ENCODE measurements at regions not wholly inside any gene's neighbourhood (a gene's known extent, or its start where the extent isn't known, plus 50 kb on each side); places are given as distances from the start of the nearest gene placed in this dataset.

DNA sequence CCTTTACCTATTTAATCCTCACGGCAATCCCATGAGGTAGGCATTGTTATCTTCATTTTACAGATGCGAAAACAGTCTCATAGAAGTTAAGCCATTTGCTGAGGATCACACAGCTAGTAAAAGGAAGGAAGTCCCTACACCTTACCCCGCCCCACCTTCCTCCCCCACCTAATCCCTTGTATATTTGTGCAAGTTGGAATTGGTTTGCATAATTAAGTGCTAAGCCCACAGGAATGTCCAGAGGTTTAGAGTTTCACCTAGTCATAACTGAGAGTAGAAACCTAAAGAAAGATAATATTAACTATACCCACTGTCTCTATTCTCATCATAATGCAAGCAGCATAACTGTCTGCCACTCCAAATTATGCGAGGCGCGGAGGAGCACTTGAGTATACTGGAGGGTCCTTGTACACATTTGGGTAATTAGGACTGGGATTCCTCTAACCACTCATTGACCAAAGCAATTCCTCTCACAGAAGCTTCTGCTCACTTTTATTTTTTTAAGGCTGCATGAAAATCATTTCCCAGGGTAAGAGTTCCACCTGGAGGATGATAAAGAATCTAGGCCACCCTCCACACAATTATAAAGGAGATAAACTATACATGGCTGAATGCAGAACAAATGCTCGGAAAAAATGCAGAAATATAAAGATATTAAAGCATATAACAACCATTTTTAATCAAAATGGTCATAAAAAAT, 199.9 kb downstream of the FAM181B start:
- SMC1A ChIA-PET (ENCODE audit: uncharacterized antibody, unreplicated experiment) = no interaction called here
- Histone ChIP-seq H4K20me1 (ENCODE audit: control insufficient read depth, insufficient read depth) (no peaks in the 10 kb centered on the region), H3K9ac (ENCODE audit: control insufficient read depth, insufficient read depth, low read length) (no peak overlapping the region), H3K27ac (ENCODE audit: control insufficient read depth, insufficient read depth) (no peak overlapping the region), H3K4me3 (no peak overlapping the region), H3K4me1 (ENCODE audit: control insufficient read depth, insufficient read depth, low read length) (no peaks in the 10 kb centered on the region), H2AFZ (ENCODE audit: control insufficient read depth, low read depth, low read length) (no peak overlapping the region), H3K9me3 (replicated peaks; ENCODE audit: control insufficient read depth, insufficient read depth, low read length) (no peaks in the 10 kb centered on the region), H3K36me3 (ENCODE audit: control insufficient read depth in 2 of 2, insufficient read depth in 2 of 2, low read length in 1 of 2) (no peaks in the 10 kb centered on the region), H3K27me3 (replicated peaks in 1 of 2; ENCODE audit: control insufficient read depth in 2 of 2, insufficient read depth in 2 of 2, low read length in 1 of 2) (no peaks in the 10 kb centered on the region), H3K4me2 (ENCODE audit: control insufficient read depth, insufficient read depth) (no peak overlapping the region), H3K79me2 (ENCODE audit: control insufficient read depth, insufficient read depth, low read length) (no peaks in the 10 kb centered on the region)
- no TSS peak for BruUV-seq (replicated peaks)
- WGBS (ENCODE audit: insufficient coverage, insufficient replicate concordance, low lambda C conversion rate, missing lambda C conversion rate) = 45% methylated on average over 7 of the region's 7 CpGs
- DNase-seq (ENCODE audit: low read depth, low spot score) (no peak), FAIRE-seq (no peak), ATAC-seq (no peak)
- intact Hi-C loops (cut with micrococcal nuclease; ENCODE audit: unreplicated experiment) = no loop called here
- CTCF ChIA-PET = no interaction called here
- POLR2A ChIA-PET = no interaction called here
- in situ Hi-C loops (cut with MboI) = no loop called here
- no peak for TF ChIP-seq RBBP5 (conservative IDR thresholded peaks at IDR 0.05)
- TF ChIP-seq ZNF207 (IDR thresholded peaks at IDR 0.05; ENCODE audit: borderline replicate concordance) = no peak
- no peak for TF ChIP-seq EGR1 (IDR thresholded peaks at IDR 0.05; ENCODE audit: borderline replicate concordance in 1 of 2, low read depth in 2 of 2, low read length in 2 of 2)
- TF ChIP-seq FOS (IDR thresholded peaks at IDR 0.05; ENCODE audit: borderline replicate concordance, extremely low read depth, insufficient read length) = no peak
- TF ChIP-seq, protein P1, sequence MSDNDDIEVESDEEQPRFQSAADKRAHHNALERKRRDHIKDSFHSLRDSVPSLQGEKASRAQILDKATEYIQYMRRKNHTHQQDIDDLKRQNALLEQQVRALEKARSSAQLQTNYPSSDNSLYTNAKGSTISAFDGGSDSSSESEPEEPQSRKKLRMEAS (IDR thresholded peaks at IDR 0.05; ENCODE audit: low read depth, low read length) = no peak
- TF ChIP-seq, protein P2, sequence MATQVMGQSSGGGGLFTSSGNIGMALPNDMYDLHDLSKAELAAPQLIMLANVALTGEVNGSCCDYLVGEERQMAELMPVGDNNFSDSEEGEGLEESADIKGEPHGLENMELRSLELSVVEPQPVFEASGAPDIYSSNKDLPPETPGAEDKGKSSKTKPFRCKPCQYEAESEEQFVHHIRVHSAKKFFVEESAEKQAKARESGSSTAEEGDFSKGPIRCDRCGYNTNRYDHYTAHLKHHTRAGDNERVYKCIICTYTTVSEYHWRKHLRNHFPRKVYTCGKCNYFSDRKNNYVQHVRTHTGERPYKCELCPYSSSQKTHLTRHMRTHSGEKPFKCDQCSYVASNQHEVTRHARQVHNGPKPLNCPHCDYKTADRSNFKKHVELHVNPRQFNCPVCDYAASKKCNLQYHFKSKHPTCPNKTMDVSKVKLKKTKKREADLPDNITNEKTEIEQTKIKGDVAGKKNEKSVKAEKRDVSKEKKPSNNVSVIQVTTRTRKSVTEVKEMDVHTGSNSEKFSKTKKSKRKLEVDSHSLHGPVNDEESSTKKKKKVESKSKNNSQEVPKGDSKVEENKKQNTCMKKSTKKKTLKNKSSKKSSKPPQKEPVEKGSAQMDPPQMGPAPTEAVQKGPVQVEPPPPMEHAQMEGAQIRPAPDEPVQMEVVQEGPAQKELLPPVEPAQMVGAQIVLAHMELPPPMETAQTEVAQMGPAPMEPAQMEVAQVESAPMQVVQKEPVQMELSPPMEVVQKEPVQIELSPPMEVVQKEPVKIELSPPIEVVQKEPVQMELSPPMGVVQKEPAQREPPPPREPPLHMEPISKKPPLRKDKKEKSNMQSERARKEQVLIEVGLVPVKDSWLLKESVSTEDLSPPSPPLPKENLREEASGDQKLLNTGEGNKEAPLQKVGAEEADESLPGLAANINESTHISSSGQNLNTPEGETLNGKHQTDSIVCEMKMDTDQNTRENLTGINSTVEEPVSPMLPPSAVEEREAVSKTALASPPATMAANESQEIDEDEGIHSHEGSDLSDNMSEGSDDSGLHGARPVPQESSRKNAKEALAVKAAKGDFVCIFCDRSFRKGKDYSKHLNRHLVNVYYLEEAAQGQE (IDR thresholded peaks at IDR 0.05; ENCODE audit: low read depth, low read length) = no peak
- TF ChIP-seq JUNB (IDR thresholded peaks at IDR 0.05) = no peak
- no peak for TF ChIP-seq NFYA (IDR thresholded peaks at IDR 0.05; ENCODE audit: borderline replicate concordance, low read depth, low read length)
- no peak for TF ChIP-seq TCF3 (IDR thresholded peaks at IDR 0.05; ENCODE audit: borderline replicate concordance, insufficient read depth, low read depth, low read length)
- TF ChIP-seq ZNF24 (IDR thresholded peaks at IDR 0.05) = no peak
- TF ChIP-seq, protein P3, sequence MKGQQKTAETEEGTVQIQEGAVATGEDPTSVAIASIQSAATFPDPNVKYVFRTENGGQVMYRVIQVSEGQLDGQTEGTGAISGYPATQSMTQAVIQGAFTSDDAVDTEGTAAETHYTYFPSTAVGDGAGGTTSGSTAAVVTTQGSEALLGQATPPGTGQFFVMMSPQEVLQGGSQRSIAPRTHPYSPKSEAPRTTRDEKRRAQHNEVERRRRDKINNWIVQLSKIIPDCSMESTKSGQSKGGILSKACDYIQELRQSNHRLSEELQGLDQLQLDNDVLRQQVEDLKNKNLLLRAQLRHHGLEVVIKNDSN (IDR thresholded peaks at IDR 0.05; ENCODE audit: borderline replicate concordance, extremely low read length, insufficient read depth, low read depth, low read length) = no peak
- TF ChIP-seq FOXM1 (IDR thresholded peaks at IDR 0.05; ENCODE audit: low read depth, low read length) = no peak
- TF ChIP-seq RB1 (IDR thresholded peaks at IDR 0.05; ENCODE audit: borderline replicate concordance) = no peak
- no peak for TF ChIP-seq CREB1 (IDR thresholded peaks at IDR 0.05; ENCODE audit: low read depth)
- TF ChIP-seq BRCA1 (IDR thresholded peaks at IDR 0.05; ENCODE audit: low read depth, low read length) = no peak
- TF ChIP-seq GABPA (IDR thresholded peaks at IDR 0.05; ENCODE audit: low read depth) = no peak
- no peak for TF ChIP-seq EP300 (IDR thresholded peaks at IDR 0.05; ENCODE audit: borderline replicate concordance in 1 of 2, control insufficient read depth in 1 of 2, low read depth in 2 of 2, low read length in 2 of 2)
- RAD21 ChIA-PET (ENCODE audit: unreplicated experiment) = no interaction called here
